C4-2B (cell line): ENCODE measurements at regions not wholly inside any gene's neighbourhood (a gene's known extent, or its start where the extent isn't known, plus 50 kb on each side); places are given as distances from the start of the nearest gene placed in this dataset.

Experiments
- CTCF ChIP-seq: fragments of 450-650 bp; conservative IDR thresholded peaks from 2 replicates; pipeline ENCODE4 v1.5.1; 2017; ENCODE audit warnings: mild to moderate bottlenecking
- ZFX ChIP-seq: fragments of 450-650 bp; IDR thresholded peaks from 2 replicates; pipeline ENCODE4 v1.6.1; 2017

DNA sequence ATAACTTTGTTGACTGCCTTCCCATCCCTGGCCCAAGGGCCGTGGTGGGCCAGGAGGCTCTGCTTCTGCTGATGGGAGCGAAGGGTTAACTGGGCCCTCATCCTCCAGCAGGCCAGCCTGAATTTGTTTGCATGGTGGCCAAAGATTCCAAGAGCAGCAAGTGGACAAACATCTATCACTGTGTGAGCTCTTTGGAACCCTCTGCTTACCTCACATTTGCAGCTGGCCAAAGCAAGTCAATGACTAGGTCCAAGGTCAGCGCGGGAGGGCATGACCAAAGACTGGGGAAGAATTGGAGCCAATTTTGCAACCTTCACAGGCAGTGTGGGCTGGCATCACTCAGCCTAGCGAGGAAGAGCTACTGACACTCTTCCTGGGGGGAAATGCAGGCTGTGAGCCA is 67.8 kb upstream of the ATP6AP2 start:
- TF ChIP-seq CTCF: no peak
- TF ChIP-seq ZFX: no peak
